Loucy (cell line): ENCODE measurements at regions not wholly inside any gene's neighbourhood (a gene's known extent, or its start where the extent isn't known, plus 50 kb on each side); places are given as distances from the start of the nearest gene placed in this dataset.

Experiments
- H2AFZ ChIP-seq: fragments of 200-600 bp; sonication (generic); 2 replicates; pipeline ENCODE4 v1.6.0; 2016; ENCODE audit warnings: antibody characterized with exemption, mild to moderate bottlenecking, low read length, moderate library complexity
- H3F3A ChIP-seq: fragments of 200-600 bp; 2 replicates; pipeline ENCODE4 v1.6.0; 2016; ENCODE audit warnings: antibody characterized with exemption, low read depth, mild to moderate bottlenecking
- H3K27me3 ChIP-seq: fragments of 200-600 bp; sonication (generic); 2 replicates; pipeline ENCODE4 v1.6.1; 2014; ENCODE audit warnings: low read length, mild to moderate bottlenecking; ENCODE audit not compliant: insufficient read depth, poor library complexity, severe bottlenecking
- H3K36me3 ChIP-seq: fragments of 200-600 bp; sonication (generic); 2 replicates; pipeline ENCODE4 v1.6.1; 2016; ENCODE audit warnings: low read length; ENCODE audit not compliant: insufficient read depth
- H3K4me1 ChIP-seq: fragments of 200-600 bp; sonication (generic); 2 replicates; pipeline ENCODE4 v1.5.1; 2014; ENCODE audit warnings: low read length, mild to moderate bottlenecking; ENCODE audit not compliant: insufficient read depth, poor library complexity, severe bottlenecking
- H3K4me2 ChIP-seq: fragments of 200-600 bp; sonication (generic); 2 replicates; pipeline ENCODE4 v1.6.0; 2014; ENCODE audit warnings: antibody characterized with exemption, low read length, low read depth, mild to moderate bottlenecking; ENCODE audit not compliant: poor library complexity, severe bottlenecking
- H3K4me3 ChIP-seq: fragments of 200-600 bp; sonication (generic); 2 replicates; pipeline ENCODE4 v1.5.1; 2014; ENCODE audit warnings: low read length, mild to moderate bottlenecking, mixed read lengths; ENCODE audit not compliant: poor library complexity, severe bottlenecking
- H3K79me2 ChIP-seq: fragments of 200-600 bp; sonication (generic); 2 replicates; pipeline ENCODE4 v1.6.1; 2014; ENCODE audit warnings: low read length; ENCODE audit not compliant: insufficient read depth
- H3K9ac ChIP-seq: fragments of 200-600 bp; sonication (generic); 2 replicates; pipeline ENCODE4 v1.6.0; 2014; ENCODE audit warnings: mild to moderate bottlenecking, low read depth, low read length, moderate library complexity; ENCODE audit not compliant: poor library complexity, severe bottlenecking
- H3K9me2 ChIP-seq: fragments of 200-600 bp; sonication (generic); replicated peaks from 2 replicates; pipeline ENCODE4 v1.6.1; 2016; ENCODE audit warnings: low read depth, low read length, mixed read lengths
- H3K9me3 ChIP-seq: fragments of 200-600 bp; sonication (generic); 2 replicates; pipeline ENCODE4 v1.6.1; 2014; ENCODE audit warnings: mild to moderate bottlenecking, antibody characterized with exemption, low read length, low read depth; ENCODE audit not compliant: insufficient read depth
- H4K20me1 ChIP-seq: fragments of 200-600 bp; sonication (generic); 2 replicates; pipeline ENCODE4 v1.6.0; 2014; ENCODE audit warnings: antibody characterized with exemption, low read length, mild to moderate bottlenecking; ENCODE audit not compliant: insufficient read depth, poor library complexity, severe bottlenecking
- CTCF ChIP-seq: fragments of 200-600 bp; sonication (generic); conservative IDR thresholded peaks from 2 replicates; pipeline ENCODE4 v1.5.1; 2014; ENCODE audit warnings: mild to moderate bottlenecking, antibody characterized with exemption, low read length
- EZH2phosphoT487 ChIP-seq: fragments of 200-600 bp; IDR thresholded peaks from 2 replicates; pipeline ENCODE4 v1.6.1; 2018; ENCODE audit warnings: antibody characterized with exemption, mild to moderate bottlenecking, moderate library complexity, borderline replicate concordance

- Histone ChIP-seq H4K20me1 (no peaks in the 10 kb centered on the region), H3K79me2 (no peaks in the 10 kb centered on the region), H3K9ac (no peak overlapping the region), H3K4me1 (no peaks in the 10 kb centered on the region), H3K4me3 (no peak overlapping the region), H3K36me3 (no peaks in the 10 kb centered on the region), H3F3A (no peaks in the 10 kb centered on the region), H3K9me3 (no peaks in the 10 kb centered on the region), H3K27me3 (no peaks in the 10 kb centered on the region), H3K4me2 (no peak overlapping the region), H3K9me2 (no peaks in the 10 kb centered on the region), H2AFZ (no peak overlapping the region)
- no peak for TF ChIP-seq EZH2phosphoT487
- no peak for TF ChIP-seq CTCF
These were observed 184.9 kb upstream of the RAB6C start for GRCh38 chr2:129794540-129794939.

GRCh38 chr2:129796225-129796624 is 183.2 kb upstream of the RAB6C start:
- H3F3A ChIP-seq, result no peaks in the 10 kb centered on the region
- H4K20me1 ChIP-seq, result no peaks in the 10 kb centered on the region
- H3K9me3 ChIP-seq, result no peaks in the 10 kb centered on the region
- no peaks in the 10 kb centered on the region for H3K4me1 ChIP-seq
- no peaks in the 10 kb centered on the region for H3K36me3 ChIP-seq
- H3K4me3 ChIP-seq, result no peak overlapping the region
- H3K79me2 ChIP-seq, result no peaks in the 10 kb centered on the region
- H3K9me2 ChIP-seq, result no peaks in the 10 kb centered on the region
- TF ChIP-seq CTCF (no peak), EZH2phosphoT487 (no peak)
- H3K27me3 ChIP-seq, result no peaks in the 10 kb centered on the region
- H3K9ac ChIP-seq, result no peak overlapping the region
- H2AFZ ChIP-seq, result no peak overlapping the region
- no peak overlapping the region for H3K4me2 ChIP-seq

GRCh38 chr2:129796801-129797488 is 182.5 kb upstream of the RAB6C start:
- no peaks in the 10 kb centered on the region for H3K4me1 ChIP-seq
- TF ChIP-seq CTCF (no peak), EZH2phosphoT487 (no peak)
- H3K4me3 ChIP-seq, result no peak overlapping the region
- H3K9me3 ChIP-seq, result no peaks in the 10 kb centered on the region
- no peaks in the 10 kb centered on the region for H3K36me3 ChIP-seq
- H3K9ac ChIP-seq, result no peak overlapping the region
- H3F3A ChIP-seq, result no peaks in the 10 kb centered on the region
- H3K79me2 ChIP-seq, result no peaks in the 10 kb centered on the region
- no peaks in the 10 kb centered on the region for H3K27me3 ChIP-seq
- H3K9me2 ChIP-seq, result no peaks in the 10 kb centered on the region
- H4K20me1 ChIP-seq, result no peaks in the 10 kb centered on the region
- no peak overlapping the region for H3K4me2 ChIP-seq
- H2AFZ ChIP-seq, result no peak overlapping the region
